Pulmonary artery endothelial cell (primary cell): ENCODE measurements at regions not wholly inside any gene's neighbourhood (a gene's known extent, or its start where the extent isn't known, plus 50 kb on each side); places are given as distances from the start of the nearest gene placed in this dataset.
A peak's percentile ranks its signal among the peaks of the same experiment; 100 is the strongest.

Experiments used
- DNase-seq: peaks from one replicate; pipeline ENCODE4 v3.0.0-alpha.2; 2011; ENCODE audit warnings: low read depth, low spot score

- no peak for DNase-seq
These were observed 505.0 kb downstream of the BCOR start for GRCh38 chrX:39592776-39593175.

GRCh38 chrX:39595977-39596376 is 501.8 kb downstream of the BCOR start:
- DNase-seq, result no peak

GRCh38 chrX:39596437-39596836 is 501.3 kb downstream of the BCOR start:
- DNase-seq, result no peak

- DNase-seq, result no peak
These were observed 498.4 kb downstream of the BCOR start for GRCh38 chrX:39599339-39599738.

- no peak for DNase-seq
These were observed 497.5 kb downstream of the BCOR start for GRCh38 chrX:39600222-39600621.

GRCh38 chrX:39601231-39602177 is 496.3 kb downstream of the BCOR start:
- no peak for DNase-seq

- DNase-seq, result no peak
These were observed 495.6 kb downstream of the BCOR start for GRCh38 chrX:39602195-39602594.

GRCh38 chrX:39603230-39603629 is 494.5 kb downstream of the BCOR start:
- no peak for DNase-seq

- no peak for DNase-seq
These were observed 492.6 kb downstream of the BCOR start for GRCh38 chrX:39605183-39605582.

- DNase-seq, result no peak
These were observed 491.9 kb downstream of the BCOR start for GRCh38 chrX:39605866-39606265.

GRCh38 chrX:39609941-39610340 is 487.8 kb downstream of the BCOR start:
- DNase-seq, result no peak

GRCh38 chrX:39611468-39611867 is 486.3 kb downstream of the BCOR start:
- no peak for DNase-seq

- peak; percentile 3 for DNase-seq
These were observed 484.2 kb downstream of the BCOR start for GRCh38 chrX:39613482-39613995.

- no peak for DNase-seq
These were observed 483.6 kb downstream of the BCOR start for GRCh38 chrX:39613997-39614679.

GRCh38 chrX:39614680-39614998 is 483.1 kb downstream of the BCOR start:
- DNase-seq, result no peak

- DNase-seq, result no peak
These were observed 481.5 kb downstream of the BCOR start for GRCh38 chrX:39616098-39616729.

- no peak for DNase-seq
These were observed 481.0 kb downstream of the BCOR start for GRCh38 chrX:39616731-39617130.

- no peak for DNase-seq
These were observed 479.6 kb downstream of the BCOR start for GRCh38 chrX:39618178-39618577.

- DNase-seq, result peak; percentile 73
These were observed 478.4 kb downstream of the BCOR start for GRCh38 chrX:39619182-39620009.

- no peak for DNase-seq
These were observed 473.6 kb downstream of the BCOR start for GRCh38 chrX:39624166-39624565.

GRCh38 chrX:39625810-39626209 is 471.9 kb downstream of the BCOR start:
- DNase-seq, result no peak
